GM18502 (cell line): ENCODE measurements at regions not wholly inside any gene's neighbourhood (a gene's known extent, or its start where the extent isn't known, plus 50 kb on each side); places are given as distances from the start of the nearest gene placed in this dataset.
A peak's percentile ranks its signal among the peaks of the same experiment; 100 is the strongest.
"Not testable (repeated sequence)": the region's sequence is repeated elsewhere in the genome, so short reads cannot be mapped to it uniquely, and the experiment has no call there.

Source experiments
- ATAC-seq: cut with Tn5 transposase; IDR thresholded peaks from one replicate; pipeline ENCODE4 v1.9.1; 2021; ENCODE audit warnings: mild to moderate bottlenecking; ENCODE audit not compliant: unreplicated experiment, poor library complexity

GRCh38 chr5:18292146-18292545 is 657.9 kb downstream of the TAF11L14 start:
- no peak for ATAC-seq

- ATAC-seq, result not testable (repeated sequence)
Observed at GRCh38 chr5:18295696-18296095, 661.4 kb downstream of the TAF11L14 start.

GRCh38 chr5:18299166-18299565 is 664.9 kb downstream of the TAF11L14 start:
- no peak for ATAC-seq

- peak; percentile 79 for ATAC-seq
Observed at GRCh38 chr5:18305288-18305924, 671.1 kb downstream of the TAF11L14 start.

- ATAC-seq, result no peak
Observed at GRCh38 chr5:18311266-18311665, 677.0 kb downstream of the TAF11L14 start.

- no peak for ATAC-seq
Observed at GRCh38 chr5:18312016-18312415, 677.8 kb downstream of the TAF11L14 start.

- no peak for ATAC-seq
Observed at GRCh38 chr5:18314192-18314778, 680.0 kb downstream of the TAF11L14 start.

- no peak for ATAC-seq
Observed at GRCh38 chr5:18321262-18321942, 687.1 kb downstream of the TAF11L14 start.

- no peak for ATAC-seq
Observed at GRCh38 chr5:18323891-18324290, 689.6 kb downstream of the TAF11L14 start.

- ATAC-seq, result no peak
Observed at GRCh38 chr5:18325431-18325830, 691.2 kb downstream of the TAF11L14 start.

- no peak for ATAC-seq
Observed at GRCh38 chr5:18329328-18329727, 695.1 kb downstream of the TAF11L14 start.

- no peak for ATAC-seq
Observed at GRCh38 chr5:18333841-18334240, 699.6 kb downstream of the TAF11L14 start.

GRCh38 chr5:18334949-18335348 is 700.7 kb downstream of the TAF11L14 start:
- no peak for ATAC-seq

GRCh38 chr5:18354828-18355227 is 720.6 kb downstream of the TAF11L14 start:
- no peak for ATAC-seq

- no peak for ATAC-seq
Observed at GRCh38 chr5:18357486-18357885, 723.2 kb downstream of the TAF11L14 start.

GRCh38 chr5:18366234-18366633 is 732.0 kb downstream of the TAF11L14 start:
- ATAC-seq, result no peak

- no peak for ATAC-seq
Observed at GRCh38 chr5:18370531-18370930, 736.3 kb downstream of the TAF11L14 start.

- ATAC-seq, result no peak
Observed at GRCh38 chr5:18375641-18376040, 741.4 kb downstream of the TAF11L14 start.

- no peak for ATAC-seq
Observed at GRCh38 chr5:18378066-18378465, 743.8 kb downstream of the TAF11L14 start.

- no peak for ATAC-seq
Observed at GRCh38 chr5:18379189-18379588, 744.9 kb downstream of the TAF11L14 start.

- ATAC-seq, result no peak
Observed at GRCh38 chr5:18380729-18381362, 746.6 kb downstream of the TAF11L14 start.
